ENCODE measurements at regions not wholly inside any gene's neighbourhood (a gene's known extent, or its start where the extent isn't known, plus 50 kb on each side); places are given as distances from the start of the nearest gene placed in this dataset.

- ATAC-seq: no peak
Observed at GRCh38 chr16:51813609-51814008, 662.5 kb upstream of the SALL1 start.

GRCh38 chr16:51812945-51813344 lies 661.9 kb upstream of the SALL1 start:
- no peak for ATAC-seq
- TF ChIP-seq ZNF8 (CRISPR knock-in tag; IDR thresholded peaks at IDR 0.05): no peak
- TF ChIP-seq RARB (CRISPR knock-in tag; IDR thresholded peaks at IDR 0.05): no peak
- TF ChIP-seq ZFP3 (CRISPR knock-in tag; IDR thresholded peaks at IDR 0.05): no peak
- no peak for TF ChIP-seq TOX (CRISPR knock-in tag; IDR thresholded peaks at IDR 0.05; ENCODE audit: borderline replicate concordance)
- TF ChIP-seq CREB5 (CRISPR knock-in tag; IDR thresholded peaks at IDR 0.05; ENCODE audit: low read depth): no peak
- no peak for TF ChIP-seq ESRRG (CRISPR knock-in tag; IDR thresholded peaks at IDR 0.05)
- no peak for TF ChIP-seq ZC3H10 (CRISPR knock-in tag; IDR thresholded peaks at IDR 0.05)
- no peak for TF ChIP-seq SNAI2 (CRISPR knock-in tag; IDR thresholded peaks at IDR 0.05)
- no peak for TF ChIP-seq CSDC2 (CRISPR knock-in tag; IDR thresholded peaks at IDR 0.05)
- TF ChIP-seq PPARA (CRISPR knock-in tag; IDR thresholded peaks at IDR 0.05; ENCODE audit: borderline replicate concordance): no peak
- no peak for TF ChIP-seq GLIS3 (CRISPR knock-in tag; IDR thresholded peaks at IDR 0.05)
- no peak for TF ChIP-seq TCF4 (CRISPR knock-in tag; IDR thresholded peaks at IDR 0.05; ENCODE audit: borderline replicate concordance)
- no peak for TF ChIP-seq BACH2 (CRISPR knock-in tag; IDR thresholded peaks at IDR 0.05; ENCODE audit: borderline replicate concordance)

More at GRCh38 chr16:51813609-51814008, 662.5 kb upstream of the SALL1 start:
- no peak for TF ChIP-seq POU6F1 (CRISPR knock-in tag; IDR thresholded peaks at IDR 0.05; ENCODE audit: borderline replicate concordance, low read depth)
- TF ChIP-seq TOX (CRISPR knock-in tag; IDR thresholded peaks at IDR 0.05; ENCODE audit: borderline replicate concordance): no peak
- TF ChIP-seq SNAI2 (CRISPR knock-in tag; IDR thresholded peaks at IDR 0.05): no peak
- no peak for TF ChIP-seq ZNF565 (CRISPR knock-in tag; conservative IDR thresholded peaks at IDR 0.05; ENCODE audit: low read depth)
- no peak for TF ChIP-seq OSR1 (CRISPR knock-in tag; IDR thresholded peaks at IDR 0.05)
- no peak for TF ChIP-seq RARB (CRISPR knock-in tag; IDR thresholded peaks at IDR 0.05)
- no peak for TF ChIP-seq TCF4 (CRISPR knock-in tag; IDR thresholded peaks at IDR 0.05; ENCODE audit: borderline replicate concordance)
- no peak for TF ChIP-seq PATZ1 (CRISPR knock-in tag; IDR thresholded peaks at IDR 0.05; ENCODE audit: borderline replicate concordance)
- TF ChIP-seq CSRNP3 (CRISPR knock-in tag; IDR thresholded peaks at IDR 0.05): no peak
- TF ChIP-seq ISL1 (CRISPR knock-in tag; IDR thresholded peaks at IDR 0.05): no peak
- TF ChIP-seq ESRRG (CRISPR knock-in tag; IDR thresholded peaks at IDR 0.05): no peak
- TF ChIP-seq ZNF70 (CRISPR knock-in tag; IDR thresholded peaks at IDR 0.05): no peak

GRCh38 chr16:51807551-51807950 lies 656.5 kb upstream of the SALL1 start:
- ATAC-seq: no peak
- TF ChIP-seq ESRRG (CRISPR knock-in tag; IDR thresholded peaks at IDR 0.05) (no peak), CSDC2 (CRISPR knock-in tag; IDR thresholded peaks at IDR 0.05) (no peak), ZNF8 (CRISPR knock-in tag; IDR thresholded peaks at IDR 0.05) (no peak), CREB5 (CRISPR knock-in tag; IDR thresholded peaks at IDR 0.05; ENCODE audit: low read depth) (no peak), ISL1 (CRISPR knock-in tag; IDR thresholded peaks at IDR 0.05) (no peak), ARNTL (CRISPR knock-in tag; IDR thresholded peaks at IDR 0.05; ENCODE audit: borderline replicate concordance, low read depth) (no peak), ZNF565 (CRISPR knock-in tag; conservative IDR thresholded peaks at IDR 0.05; ENCODE audit: low read depth) (no peak), ZFP3 (CRISPR knock-in tag; IDR thresholded peaks at IDR 0.05) (no peak), BACH2 (CRISPR knock-in tag; IDR thresholded peaks at IDR 0.05; ENCODE audit: borderline replicate concordance) (no peak), TSHZ2 (CRISPR knock-in tag; IDR thresholded peaks at IDR 0.05) (no peak), SNAI2 (CRISPR knock-in tag; IDR thresholded peaks at IDR 0.05) (no peak)
